Suprapubic skin (tissue), 4 donors: ENCODE measurements at regions not wholly inside any gene's neighbourhood (a gene's known extent, or its start where the extent isn't known, plus 50 kb on each side); places are given as distances from the start of the nearest gene placed in this dataset.
A peak's percentile ranks its signal among the peaks of the same experiment; 100 is the strongest.

Experiments used
- DNase-seq, 2 donors: peaks; one replicate each; pipeline ENCODE4 v3.0.0-alpha.2; 2019; ENCODE audit warnings: low spot score in 2 of 2
- H3K27ac ChIP-seq: fragments of 200-600 bp; sonication (generic); one replicate; pipeline ENCODE4 v1.5.1; 2019
- H3K27me3 ChIP-seq: fragments of 200-600 bp; sonication (generic); one replicate; pipeline ENCODE4 v1.5.1; 2019
- H3K36me3 ChIP-seq: fragments of 200-600 bp; sonication (generic); one replicate; pipeline ENCODE4 v1.5.1; 2019
- H3K4me1 ChIP-seq: fragments of 200-600 bp; sonication (generic); one replicate; pipeline ENCODE4 v1.5.1; 2019
- H3K4me3 ChIP-seq: fragments of 200-600 bp; sonication (generic); one replicate; pipeline ENCODE4 v1.5.1; 2019; ENCODE audit warnings: mild to moderate bottlenecking
- H3K9me3 ChIP-seq: fragments of 200-600 bp; sonication (generic); one replicate; pipeline ENCODE4 v1.5.1; 2019
- CTCF ChIP-seq, 2 donors: fragments of 200-600 bp in 1 of 2; fragments of 450-650 bp in 1 of 2; sonication (generic) in 1 of 2; IDR thresholded peaks; one replicate each; pipeline ENCODE4 v1.5.1; 2016 to 2019; ENCODE audit warnings: antibody characterized with exemption in 2 of 2, mild to moderate bottlenecking in 1 of 2, moderate library complexity in 1 of 2
- EP300 ChIP-seq: sonication (generic); formaldehyde crosslinking; IDR thresholded peaks from one replicate; pipeline ENCODE4 v1.6.1; 2017; ENCODE audit warnings: antibody characterized with exemption
- POLR2A ChIP-seq, 2 donors: fragments of 450-650 bp; IDR thresholded peaks; one replicate each; pipeline ENCODE4 v1.6.1; 2017; ENCODE audit warnings: antibody characterized with exemption in 2 of 2, mild to moderate bottlenecking in 2 of 2, moderate library complexity in 2 of 2
- POLR2AphosphoS5 ChIP-seq, 3 donors: sonication (generic); formaldehyde crosslinking; IDR thresholded peaks; one replicate each; pipeline ENCODE4 v1.6.1; 2017; ENCODE audit warnings: antibody characterized with exemption in 3 of 3
- WGBS: methylation state at CpG from one replicate; pipeline ENCODE4 v1.1.5; 2018; 5-methylcytosine and 5-hydroxymethylcytosine counted together

GRCh38 chr20:57779401-57780003, 69.7 kb upstream of the PMEPA1 start:
- H3K4me1 ChIP-seq = no peaks in the 10 kb centered on the region
- DNase-seq = peak; percentile 25 to 60
- no peak for TF ChIP-seq CTCF (IDR thresholded peaks at IDR 0.05)
- no peak for TF ChIP-seq POLR2A (IDR thresholded peaks at IDR 0.05)
- TF ChIP-seq EP300 = no peak
- TF ChIP-seq POLR2AphosphoS5 (IDR thresholded peaks at IDR 0.05) = no peak
- 81% methylated on average over 8 of the region's 9 CpGs for WGBS
- no peaks in the 10 kb centered on the region for H3K9me3 ChIP-seq
- H3K36me3 ChIP-seq = no peaks in the 10 kb centered on the region
- H3K27ac ChIP-seq = no peak overlapping the region
- peaks cover 12% of the 10 kb centered on the region for H3K27me3 ChIP-seq
- no peak overlapping the region for H3K4me3 ChIP-seq

- DNase-seq = no peak
- 98% methylated on average over 2 of the region's 2 CpGs for WGBS
- Histone ChIP-seq H3K36me3 (no peaks in the 10 kb centered on the region), H3K27me3 (peaks cover 12% of the 10 kb centered on the region), H3K9me3 (no peaks in the 10 kb centered on the region), H3K27ac (no peak overlapping the region), H3K4me1 (peaks cover under 1% of the 10 kb centered on the region), H3K4me3 (no peak overlapping the region)
- TF ChIP-seq CTCF (IDR thresholded peaks at IDR 0.05) = no peak
- TF ChIP-seq POLR2AphosphoS5 (IDR thresholded peaks at IDR 0.05) = no peak
- TF ChIP-seq EP300 = no peak
- TF ChIP-seq POLR2A (IDR thresholded peaks at IDR 0.05) = no peak
Measured at GRCh38 chr20:57777911-57778310, 68.1 kb upstream of the PMEPA1 start.

- H3K36me3 ChIP-seq = no peaks in the 10 kb centered on the region
- DNase-seq = peak; percentile 32 to 68
- WGBS = 93% methylated on average over 5 of the region's 5 CpGs
- peaks cover 9% of the 10 kb centered on the region for H3K4me1 ChIP-seq
- no peak overlapping the region for H3K4me3 ChIP-seq
- no peaks in the 10 kb centered on the region for H3K9me3 ChIP-seq
- TF ChIP-seq POLR2AphosphoS5 (IDR thresholded peaks at IDR 0.05) (no peak), POLR2A (IDR thresholded peaks at IDR 0.05) (no peak), CTCF (IDR thresholded peaks at IDR 0.05) (no peak), EP300 (no peak)
- peaks cover 7% of the 10 kb centered on the region for H3K27me3 ChIP-seq
- no peak overlapping the region for H3K27ac ChIP-seq
Measured at GRCh38 chr20:57774951-57775350, 65.1 kb upstream of the PMEPA1 start.

GRCh38 chr20:57774111-57774880, 64.5 kb upstream of the PMEPA1 start:
- Histone ChIP-seq H3K27ac (no peak overlapping the region), H3K9me3 (no peaks in the 10 kb centered on the region), H3K4me3 (no peak overlapping the region), H3K4me1 (peaks cover 9% of the 10 kb centered on the region), H3K27me3 (peaks cover under 1% of the 10 kb centered on the region), H3K36me3 (no peaks in the 10 kb centered on the region)
- peak; percentile 38 to 63 for DNase-seq
- no peak for TF ChIP-seq CTCF (IDR thresholded peaks at IDR 0.05)
- no peak for TF ChIP-seq POLR2AphosphoS5 (IDR thresholded peaks at IDR 0.05)
- no peak for TF ChIP-seq POLR2A (IDR thresholded peaks at IDR 0.05)
- no peak for TF ChIP-seq EP300
- WGBS = 100% methylated on average over 10 of the region's 12 CpGs

- 90% methylated on average over 9 of the region's 9 CpGs for WGBS
- Histone ChIP-seq H3K4me3 (no peak overlapping the region), H3K4me1 (peaks cover 9% of the 10 kb centered on the region), H3K27me3 (no peaks in the 10 kb centered on the region), H3K36me3 (no peaks in the 10 kb centered on the region), H3K9me3 (no peaks in the 10 kb centered on the region), H3K27ac (no peak overlapping the region)
- TF ChIP-seq CTCF (IDR thresholded peaks at IDR 0.05) (no peak), POLR2AphosphoS5 (IDR thresholded peaks at IDR 0.05) (no peak), POLR2A (IDR thresholded peaks at IDR 0.05) (no peak), EP300 (no peak)
- DNase-seq = peak; percentile 6 to 52
Measured at GRCh38 chr20:57773059-57773815, 63.4 kb upstream of the PMEPA1 start.
